ENCODE measurements at regions not wholly inside any gene's neighbourhood (a gene's known extent, or its start where the extent isn't known, plus 50 kb on each side); places are given as distances from the start of the nearest gene placed in this dataset.

- no peak for TF ChIP-seq CTCF (conservative IDR thresholded peaks at IDR 0.05 in 1 of 2, IDR thresholded peaks at IDR 0.05 in 1 of 2; ENCODE audit: extremely low read depth in 1 of 2, insufficient read depth in 1 of 2, low read depth in 1 of 2, low read length in 2 of 2)
- no peak for TF ChIP-seq EZH2 (IDR thresholded peaks at IDR 0.05; ENCODE audit: borderline replicate concordance, low read length)
Observed at GRCh38 chr1:232704256-232704655, 74.3 kb upstream of the SIPA1L2 start.
